ENCODE measurements at regions not wholly inside any gene's neighbourhood (a gene's known extent, or its start where the extent isn't known, plus 50 kb on each side); places are given as distances from the start of the nearest gene placed in this dataset.

DNA sequence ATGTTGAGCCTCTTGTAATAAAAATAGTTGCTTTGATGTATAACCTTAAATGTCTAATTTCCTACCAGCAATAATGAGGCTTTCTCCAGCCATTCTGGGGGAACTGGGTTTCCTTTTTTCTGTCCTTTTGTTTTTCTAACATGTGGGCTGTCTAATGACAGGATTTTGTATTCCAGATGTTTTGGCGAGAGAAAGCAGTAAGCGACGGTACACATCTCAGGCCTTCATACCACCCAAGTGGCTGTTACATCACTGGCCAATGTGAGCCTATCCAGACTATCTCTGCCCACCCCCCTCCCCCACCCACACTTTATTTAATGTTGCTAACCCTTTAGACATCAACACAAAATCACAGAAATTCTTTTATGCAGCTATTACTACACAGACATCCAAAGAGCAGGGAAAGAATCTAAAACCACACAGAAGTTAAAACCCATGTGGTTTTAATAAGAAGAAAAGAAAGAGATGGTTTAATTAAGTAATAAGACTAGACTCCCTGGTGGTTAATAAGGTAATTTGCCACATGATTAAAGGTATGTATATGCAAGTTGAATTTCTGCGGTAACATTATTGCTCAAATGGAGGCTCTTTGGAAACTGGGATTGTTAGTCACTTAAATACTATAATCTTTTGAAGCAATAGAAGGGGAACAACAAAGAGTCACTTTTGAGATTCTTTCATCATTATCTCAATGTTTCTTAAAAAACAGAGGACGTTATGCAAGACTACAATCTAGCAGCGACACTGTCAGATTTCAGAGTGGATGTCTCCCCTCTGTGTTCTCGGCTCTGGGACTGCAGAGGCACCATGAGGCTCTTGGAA, 365.1 kb downstream of the ENC1 start:
- TF ChIP-seq POLR2A (IDR thresholded peaks at IDR 0.05; ENCODE audit: low read depth, low read length) (no peak), POLR2AphosphoS5 (IDR thresholded peaks at IDR 0.05; ENCODE audit: low read depth, low read length) (no peak), TAF1 (IDR thresholded peaks at IDR 0.05; ENCODE audit: low read depth, low read length) (no peak)

Data from GM12891 (cell line).